Endothelial cell of umbilical vein (primary cell): ENCODE measurements at regions not wholly inside any gene's neighbourhood (a gene's known extent, or its start where the extent isn't known, plus 50 kb on each side); places are given as distances from the start of the nearest gene placed in this dataset.

Experiments
- CTCF ChIP-seq, 2 donors: IDR thresholded peaks; 1 replicate in 1 of 2; 2 replicates in 1 of 2; pipeline ENCODE4 v1.5.1; 2011; ENCODE audit warnings: low read length in 2 of 2, mild to moderate bottlenecking in 2 of 2, moderate library complexity in 2 of 2, control low read depth in 1 of 2, inconsistent platforms in 1 of 2, low read depth in 1 of 2; ENCODE audit not compliant: insufficient read depth in 1 of 2; ENCODE audit errors: extremely low read depth in 1 of 2
- EZH2 ChIP-seq: IDR thresholded peaks from 2 replicates; pipeline ENCODE4 v1.6.1; 2012; ENCODE audit warnings: borderline replicate concordance, low read depth, mild to moderate bottlenecking, moderate library complexity, low read length, inconsistent platforms; ENCODE audit not compliant: severe bottlenecking
- GATA2 ChIP-seq: IDR thresholded peaks from 2 replicates; pipeline ENCODE4 v1.7.0; 2011; ENCODE audit warnings: low read depth, mild to moderate bottlenecking, moderate library complexity, mixed read lengths, low read length; ENCODE audit not compliant: insufficient read length, insufficient read depth
- MAX ChIP-seq: IDR thresholded peaks from 2 replicates; pipeline ENCODE4 v1.6.1; 2011; ENCODE audit not compliant: insufficient read depth, insufficient read length
- MYC ChIP-seq: IDR thresholded peaks from one replicate; pipeline ENCODE4 v1.6.1; 2011; ENCODE audit warnings: mild to moderate bottlenecking, low read depth, low read length
- POLR2A ChIP-seq: IDR thresholded peaks from 2 replicates; pipeline ENCODE4 v1.6.1; 2012; ENCODE audit warnings: low read depth, mild to moderate bottlenecking, control low read depth, low read length
- POLR2AphosphoS5 ChIP-seq: IDR thresholded peaks from 2 replicates; pipeline ENCODE4 v1.6.1; 2012; ENCODE audit warnings: low read depth, mild to moderate bottlenecking, control low read depth, low read length, moderate library complexity; ENCODE audit not compliant: insufficient read depth

DNA sequence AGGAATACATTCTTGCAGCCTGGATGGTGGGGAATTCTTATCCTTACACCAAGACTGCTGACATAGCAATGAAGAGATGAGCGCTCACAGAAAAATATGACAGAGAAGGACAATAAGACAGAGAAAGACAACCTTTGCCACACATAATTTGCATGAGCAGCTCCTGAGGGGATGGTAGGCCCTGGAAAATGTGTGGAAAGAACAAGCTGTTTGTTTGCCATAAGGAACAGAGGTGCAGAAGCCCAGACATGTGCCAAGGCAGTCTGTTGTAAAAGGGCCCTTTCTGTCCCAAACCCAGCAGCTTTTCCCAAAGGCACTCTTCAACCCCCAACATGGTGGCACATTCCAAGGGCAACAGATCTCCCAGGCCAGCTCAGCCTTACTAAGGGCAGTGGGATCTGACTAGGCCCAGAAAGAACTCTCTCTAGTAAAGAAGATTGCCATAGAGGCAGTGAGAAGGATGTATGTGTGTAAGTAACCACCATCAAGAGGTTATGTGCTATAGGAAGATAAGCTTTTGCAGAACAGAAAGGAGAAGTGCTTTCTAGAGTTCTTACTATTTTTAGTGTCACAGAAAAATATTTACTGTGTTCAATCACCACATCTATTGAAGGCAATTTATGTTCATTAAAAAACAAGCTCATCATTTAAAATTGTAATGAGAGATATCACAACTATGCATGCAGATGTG is 287.0 kb upstream of the RASGEF1B start:
- no peak for TF ChIP-seq POLR2AphosphoS5
- no peak for TF ChIP-seq CTCF (IDR thresholded peaks at IDR 0.05; ENCODE audit: extremely low read depth in 1 of 2, insufficient read depth in 1 of 2, low read depth in 1 of 2, low read length in 2 of 2)
- no peak for TF ChIP-seq MAX
- TF ChIP-seq EZH2, result no peak
- TF ChIP-seq POLR2A, result no peak
- TF ChIP-seq MYC, result no peak
- no peak for TF ChIP-seq GATA2
